ENCODE measurements at regions not wholly inside any gene's neighbourhood (a gene's known extent, or its start where the extent isn't known, plus 50 kb on each side); places are given as distances from the start of the nearest gene placed in this dataset.

GRCh38 chr17:73958453-73958852 lies 245.0 kb upstream of the RPL38 start:
- TF ChIP-seq, protein P1, sequence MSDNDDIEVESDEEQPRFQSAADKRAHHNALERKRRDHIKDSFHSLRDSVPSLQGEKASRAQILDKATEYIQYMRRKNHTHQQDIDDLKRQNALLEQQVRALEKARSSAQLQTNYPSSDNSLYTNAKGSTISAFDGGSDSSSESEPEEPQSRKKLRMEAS (IDR thresholded peaks at IDR 0.05): no peak
- no peak for TF ChIP-seq RAD21 (IDR thresholded peaks at IDR 0.05 in 1 of 2, conservative IDR thresholded peaks at IDR 0.05 in 1 of 2; ENCODE audit: low read depth in 2 of 2, low read length in 2 of 2)
- no peak for TF ChIP-seq CEBPB (IDR thresholded peaks at IDR 0.05; ENCODE audit: low read depth, low read length)
- TF ChIP-seq HDAC2 (IDR thresholded peaks at IDR 0.05; ENCODE audit: borderline replicate concordance in 1 of 2, low read depth in 2 of 2, low read length in 2 of 2): no peak
- no peak for TF ChIP-seq CTCF (IDR thresholded peaks at IDR 0.05; ENCODE audit: control extremely low read depth in 1 of 3, insufficient read depth in 1 of 3, low read depth in 1 of 3, low read length in 3 of 3)
- TF ChIP-seq BRCA1 (IDR thresholded peaks at IDR 0.05; ENCODE audit: low read depth, low read length): no peak
